ENCODE measurements at regions not wholly inside any gene's neighbourhood (a gene's known extent, or its start where the extent isn't known, plus 50 kb on each side); places are given as distances from the start of the nearest gene placed in this dataset.

DNA sequence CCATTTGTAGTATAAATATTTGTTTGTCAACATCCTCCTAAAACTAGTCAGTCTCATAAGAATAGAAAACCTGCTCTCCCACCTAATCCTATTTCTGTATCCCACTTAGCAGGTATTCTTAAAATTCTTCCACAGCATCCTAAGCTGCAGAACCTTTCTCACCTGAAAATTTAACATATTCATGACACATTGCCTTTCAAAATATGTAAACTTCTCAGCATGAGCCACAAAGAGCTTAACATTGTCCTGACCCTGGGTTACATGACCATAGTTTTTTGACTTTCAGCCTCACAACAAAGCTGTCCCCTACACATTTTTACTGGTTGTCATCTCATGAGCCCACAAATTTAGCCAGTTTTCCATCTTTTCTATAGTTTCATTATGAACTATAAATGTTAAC, 712.1 kb downstream of the LTN1 start:
- TF ChIP-seq CTCF (IDR thresholded peaks at IDR 0.05; ENCODE audit: insufficient read depth, low read length, poor library complexity, severe bottlenecking) (no peak), EZH2phosphoT487 (conservative IDR thresholded peaks at IDR 0.05; ENCODE audit: low read length) (no peak)
